Panc1 (cell line): ENCODE measurements at regions not wholly inside any gene's neighbourhood (a gene's known extent, or its start where the extent isn't known, plus 50 kb on each side); places are given as distances from the start of the nearest gene placed in this dataset.

Experiments used
- ATAC-seq: fragments of 200-7000 bp; cut with Tn5 transposase; 2 replicates; pipeline ENCODE4 v1.9.1; 2020; ENCODE audit warnings: mild to moderate bottlenecking, moderate library complexity
- BruUV-seq: library from RNA; stranded (reverse); fragments of 400-500 nt; replicated peaks from 2 replicates; lab custom pipeline; 2021; lab: Mats Ljungman, UMichigan
- CTCF ChIA-PET: fragments of 300-600 bp; sonication (Branson Sonifier 250); formaldehyde crosslinking; loops from one replicate; lab custom pipeline; 2022; ENCODE audit warnings: antibody characterized with exemption; lab: Charles Lee
- POLR2A ChIA-PET: fragments of 300-600 bp; sonication (Branson Sonifier 250); formaldehyde crosslinking; loops from one replicate; lab custom pipeline; 2022; ENCODE audit warnings: antibody characterized with exemption; lab: Charles Lee
- DNase-seq: peaks from one replicate; pipeline ENCODE4 v3.0.0-alpha.2; 2010; ENCODE audit warnings: low read depth, low spot score
- H3K27ac ChIP-seq: 2 replicates; pipeline ENCODE4 v1.5.1; 2011; ENCODE audit warnings: mild to moderate bottlenecking, low read length, inconsistent platforms
- H3K27me3 ChIP-seq: fragments of 200-500 bp; sonication (Bioruptor generic); 2 replicates; pipeline ENCODE4 v1.6.0; 2014; ENCODE audit warnings: low read length, inconsistent platforms; ENCODE audit not compliant: control insufficient read depth, insufficient read depth
- H3K36me3 ChIP-seq: fragments of 200-500 bp; sonication (Bioruptor generic); 2 replicates; pipeline ENCODE4 v1.5.1; 2014; ENCODE audit warnings: inconsistent platforms, mild to moderate bottlenecking, low read length, moderate library complexity; ENCODE audit not compliant: control insufficient read depth, insufficient read depth
- H3K4me1 ChIP-seq: 2 replicates; pipeline ENCODE4 v1.5.1; 2011; ENCODE audit warnings: inconsistent platforms, mild to moderate bottlenecking, low read length, moderate library complexity; ENCODE audit not compliant: control insufficient read depth, insufficient read depth
- H3K4me3 ChIP-seq, 2 experiments: 2 replicates each; pipeline ENCODE4 v1.5.1; 2011 to 2012; ENCODE audit warnings: low read depth in 2 of 2, low read length in 2 of 2, mild to moderate bottlenecking in 2 of 2, inconsistent platforms in 1 of 2, moderate library complexity in 1 of 2
- H3K9me3 ChIP-seq: fragments of 200-500 bp; sonication (Bioruptor generic); 2 replicates; pipeline ENCODE4 v1.5.1; 2014; ENCODE audit warnings: low read depth, mild to moderate bottlenecking, inconsistent platforms, low read length, moderate library complexity; ENCODE audit not compliant: control insufficient read depth, insufficient read depth
- POLR2AphosphoS5 ChIP-seq: IDR thresholded peaks from 2 replicates; pipeline ENCODE4 v1.6.1; 2012; ENCODE audit warnings: mild to moderate bottlenecking, low read depth, low read length, moderate library complexity
- SIN3A ChIP-seq: IDR thresholded peaks from 2 replicates; pipeline ENCODE4 v1.6.1; 2012; ENCODE audit warnings: low read depth, mild to moderate bottlenecking, low read length, moderate library complexity, borderline replicate concordance; ENCODE audit not compliant: insufficient read depth
- TCF7L2 ChIP-seq: IDR thresholded peaks from 2 replicates; pipeline ENCODE4 v1.6.1; 2011; ENCODE audit warnings: mild to moderate bottlenecking, low read depth, low read length, inconsistent platforms
- in situ Hi-C: cut with HindIII; loops from 2 replicates; pipeline ENCODE4 v1.10.0; 2016; ENCODE audit warnings: low sequenced_read_pairs, low pct_unique_long_range_greater_than_20kb
- intact Hi-C: fragments of 100-400 bp; cut with micrococcal nuclease; formaldehyde crosslinking; loops from one replicate; pipeline ENCODE4 v1.10.0; 2022; ENCODE audit not compliant: unreplicated experiment
- TF ChIP-seq, protein P1 (sequence below): fragments of 450-650 bp; IDR thresholded peaks from 2 replicates; pipeline ENCODE4 v1.5.1; 2017; ENCODE audit warnings: mild to moderate bottlenecking
- TF ChIP-seq, protein P2 (sequence below), 2 experiments: IDR thresholded peaks; 2 replicates each; pipeline ENCODE4 v1.6.1; 2011 to 2012; ENCODE audit warnings: low read depth in 2 of 2, control low read depth in 1 of 2, low read length in 1 of 2, mild to moderate bottlenecking in 1 of 2, moderate library complexity in 1 of 2; ENCODE audit not compliant: insufficient read depth in 1 of 2

DNA sequence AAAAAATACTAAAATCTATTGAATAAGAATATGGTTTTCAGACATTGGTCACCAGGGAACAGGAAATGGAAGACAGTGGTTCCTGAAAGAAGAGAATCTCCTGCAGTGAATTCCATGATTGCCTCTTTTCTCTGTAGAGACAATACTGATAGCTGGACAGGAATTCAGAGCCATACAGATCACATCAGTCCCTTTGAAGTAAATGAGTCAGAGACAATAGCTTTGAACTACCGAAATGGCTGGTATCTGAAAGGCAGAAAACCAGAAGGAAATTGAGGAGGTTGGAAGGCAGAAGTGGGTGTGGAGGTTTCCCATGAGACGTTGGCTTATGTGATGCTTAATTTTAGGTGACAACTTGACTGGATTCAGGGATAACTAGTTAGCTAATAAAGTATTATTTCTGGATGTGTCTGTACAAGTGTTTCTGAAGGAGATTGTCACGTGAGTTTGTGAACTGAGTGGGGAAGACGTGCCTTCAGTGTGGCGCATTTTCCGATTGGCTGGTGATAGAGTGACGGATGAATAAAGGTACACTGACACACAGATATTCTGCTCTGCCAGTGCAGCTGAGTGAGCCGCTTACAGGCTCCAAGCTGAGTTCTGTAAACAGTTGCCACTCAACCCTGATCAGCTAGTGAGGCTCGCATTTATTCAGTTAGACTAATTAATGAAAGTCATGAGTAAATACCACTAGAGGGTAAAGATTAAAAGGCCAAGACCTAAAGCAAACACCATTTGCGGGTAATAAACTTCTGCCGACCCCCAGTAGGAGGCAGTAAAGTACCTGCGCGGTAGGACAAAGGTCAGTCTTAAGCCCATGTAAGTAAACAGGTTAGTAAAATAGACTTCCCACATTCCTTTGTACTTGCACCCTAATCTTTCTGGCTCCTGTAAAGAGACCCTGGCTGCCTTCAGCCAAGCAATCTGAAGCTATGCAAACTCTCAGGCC is 1298.6 kb downstream of the SI start:
- no TSS peak for BruUV-seq
- CTCF ChIA-PET: no interaction called here
- ATAC-seq: no peak

DNA sequence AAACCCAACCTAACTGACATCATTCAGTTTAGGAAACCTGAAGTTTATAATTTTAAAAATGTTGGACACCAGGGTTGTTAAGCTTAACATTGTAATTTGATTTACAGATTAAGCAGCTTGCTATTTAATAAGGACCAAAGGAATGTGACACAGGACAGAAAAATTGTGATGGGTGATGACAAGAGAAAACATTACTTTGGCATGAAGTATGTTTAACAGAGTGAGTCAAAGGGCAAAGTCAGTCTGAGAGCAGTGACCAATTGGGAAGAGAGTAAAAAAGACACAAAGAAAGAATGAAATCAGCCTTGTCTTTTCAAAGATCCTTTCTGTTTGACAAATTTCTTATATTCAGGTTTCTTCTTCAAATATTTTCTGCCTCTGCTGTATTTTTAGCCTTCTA is 1301.6 kb downstream of the SI start:
- Histone ChIP-seq H3K27me3 (no peaks in the 10 kb centered on the region), H3K4me3 (no peak overlapping the region), H3K4me1 (no peaks in the 10 kb centered on the region), H3K9me3 (no peaks in the 10 kb centered on the region), H3K36me3 (no peaks in the 10 kb centered on the region), H3K27ac (no peak overlapping the region)
- ChIA-PET POLR2A (interaction anchor here (0.6 kb wide), 1 partner anchor 560 kb away, joined by 3 read pairs; no protein-coding TSS in a partner anchor), CTCF (no interaction called here)
- BruUV-seq: no TSS peak
- ATAC-seq (no peak), DNase-seq (no peak)
- in situ Hi-C loops (no loop called here), intact Hi-C loops (no loop called here)
- TF ChIP-seq SIN3A (no peak), TCF7L2 (no peak), POLR2AphosphoS5 (no peak)
- TF ChIP-seq, protein P1, sequence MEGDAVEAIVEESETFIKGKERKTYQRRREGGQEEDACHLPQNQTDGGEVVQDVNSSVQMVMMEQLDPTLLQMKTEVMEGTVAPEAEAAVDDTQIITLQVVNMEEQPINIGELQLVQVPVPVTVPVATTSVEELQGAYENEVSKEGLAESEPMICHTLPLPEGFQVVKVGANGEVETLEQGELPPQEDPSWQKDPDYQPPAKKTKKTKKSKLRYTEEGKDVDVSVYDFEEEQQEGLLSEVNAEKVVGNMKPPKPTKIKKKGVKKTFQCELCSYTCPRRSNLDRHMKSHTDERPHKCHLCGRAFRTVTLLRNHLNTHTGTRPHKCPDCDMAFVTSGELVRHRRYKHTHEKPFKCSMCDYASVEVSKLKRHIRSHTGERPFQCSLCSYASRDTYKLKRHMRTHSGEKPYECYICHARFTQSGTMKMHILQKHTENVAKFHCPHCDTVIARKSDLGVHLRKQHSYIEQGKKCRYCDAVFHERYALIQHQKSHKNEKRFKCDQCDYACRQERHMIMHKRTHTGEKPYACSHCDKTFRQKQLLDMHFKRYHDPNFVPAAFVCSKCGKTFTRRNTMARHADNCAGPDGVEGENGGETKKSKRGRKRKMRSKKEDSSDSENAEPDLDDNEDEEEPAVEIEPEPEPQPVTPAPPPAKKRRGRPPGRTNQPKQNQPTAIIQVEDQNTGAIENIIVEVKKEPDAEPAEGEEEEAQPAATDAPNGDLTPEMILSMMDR: no peak
- TF ChIP-seq, protein P2, sequence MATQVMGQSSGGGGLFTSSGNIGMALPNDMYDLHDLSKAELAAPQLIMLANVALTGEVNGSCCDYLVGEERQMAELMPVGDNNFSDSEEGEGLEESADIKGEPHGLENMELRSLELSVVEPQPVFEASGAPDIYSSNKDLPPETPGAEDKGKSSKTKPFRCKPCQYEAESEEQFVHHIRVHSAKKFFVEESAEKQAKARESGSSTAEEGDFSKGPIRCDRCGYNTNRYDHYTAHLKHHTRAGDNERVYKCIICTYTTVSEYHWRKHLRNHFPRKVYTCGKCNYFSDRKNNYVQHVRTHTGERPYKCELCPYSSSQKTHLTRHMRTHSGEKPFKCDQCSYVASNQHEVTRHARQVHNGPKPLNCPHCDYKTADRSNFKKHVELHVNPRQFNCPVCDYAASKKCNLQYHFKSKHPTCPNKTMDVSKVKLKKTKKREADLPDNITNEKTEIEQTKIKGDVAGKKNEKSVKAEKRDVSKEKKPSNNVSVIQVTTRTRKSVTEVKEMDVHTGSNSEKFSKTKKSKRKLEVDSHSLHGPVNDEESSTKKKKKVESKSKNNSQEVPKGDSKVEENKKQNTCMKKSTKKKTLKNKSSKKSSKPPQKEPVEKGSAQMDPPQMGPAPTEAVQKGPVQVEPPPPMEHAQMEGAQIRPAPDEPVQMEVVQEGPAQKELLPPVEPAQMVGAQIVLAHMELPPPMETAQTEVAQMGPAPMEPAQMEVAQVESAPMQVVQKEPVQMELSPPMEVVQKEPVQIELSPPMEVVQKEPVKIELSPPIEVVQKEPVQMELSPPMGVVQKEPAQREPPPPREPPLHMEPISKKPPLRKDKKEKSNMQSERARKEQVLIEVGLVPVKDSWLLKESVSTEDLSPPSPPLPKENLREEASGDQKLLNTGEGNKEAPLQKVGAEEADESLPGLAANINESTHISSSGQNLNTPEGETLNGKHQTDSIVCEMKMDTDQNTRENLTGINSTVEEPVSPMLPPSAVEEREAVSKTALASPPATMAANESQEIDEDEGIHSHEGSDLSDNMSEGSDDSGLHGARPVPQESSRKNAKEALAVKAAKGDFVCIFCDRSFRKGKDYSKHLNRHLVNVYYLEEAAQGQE (IDR thresholded peaks at IDR 0.05; ENCODE audit: insufficient read depth in 1 of 2, low read depth in 2 of 2, low read length in 1 of 2): no peak

More for the DNA sequence above, 1298.6 kb downstream of the SI start:
- in situ Hi-C loops: no loop called here
- no peaks in the 10 kb centered on the region for H3K9me3 ChIP-seq
- H3K36me3 ChIP-seq: no peaks in the 10 kb centered on the region
- no peaks in the 10 kb centered on the region for H3K4me1 ChIP-seq
- TF ChIP-seq, protein P2 (IDR thresholded peaks at IDR 0.05; ENCODE audit: insufficient read depth in 1 of 2, low read depth in 2 of 2, low read length in 1 of 2): no peak
- TF ChIP-seq, protein P1: peak; percentile 19
- intact Hi-C loops: no loop called here
- POLR2A ChIA-PET: no interaction called here
- no peak for DNase-seq
- H3K4me3 ChIP-seq: no peak overlapping the region
- no peak overlapping the region for H3K27ac ChIP-seq
- H3K27me3 ChIP-seq: no peaks in the 10 kb centered on the region
